ENCODE measurements at regions not wholly inside any gene's neighbourhood (a gene's known extent, or its start where the extent isn't known, plus 50 kb on each side); places are given as distances from the start of the nearest gene placed in this dataset.

DNA sequence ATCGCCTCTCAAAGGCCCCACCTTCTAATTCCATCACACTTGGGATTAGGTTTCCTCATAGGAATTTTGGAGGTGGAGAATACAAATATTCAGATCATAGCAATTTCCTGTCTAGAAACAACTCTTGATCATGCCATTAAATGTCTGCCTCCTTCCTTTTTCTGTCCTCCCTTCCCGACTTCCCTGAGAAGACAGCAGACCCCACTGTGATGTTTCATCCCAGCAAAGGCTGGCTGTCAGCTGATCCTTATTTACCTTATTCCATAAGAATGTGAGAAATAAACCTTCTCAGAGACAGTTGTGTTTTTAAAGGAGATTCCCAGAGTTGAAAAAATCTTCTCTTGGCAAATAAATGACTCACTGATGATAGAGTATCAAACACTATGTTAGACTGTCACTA is 133.9 kb downstream of the TDRD15 start:
- Histone ChIP-seq H3K9me1 (ENCODE audit: insufficient read depth, low read length) (no peaks in the 10 kb centered on the region), H3K36me3 (ENCODE audit: control insufficient read depth, insufficient read depth, low read length) (no peaks in the 10 kb centered on the region), H3K9ac (ENCODE audit: low read depth, low read length) (no peak overlapping the region), H2BK5ac (ENCODE audit: low read depth, low read length, poor library complexity, severe bottlenecking) (no peak overlapping the region), H4K5ac (ENCODE audit: low read depth, low read length) (no peak overlapping the region), H3K56ac (ENCODE audit: extremely low read depth, insufficient read depth, low read length) (no peak overlapping the region), H3K27me3 (ENCODE audit: control insufficient read depth, insufficient read depth, low read length) (no peaks in the 10 kb centered on the region; the same call in 1 of the 2 replicates), H2AK9ac (replicated peaks; ENCODE audit: low read depth, low read length, poor library complexity) (no peak overlapping the region), H3K4ac (ENCODE audit: low read depth, low read length) (no peak overlapping the region), H2AK5ac (ENCODE audit: low read depth, low read length) (no peak overlapping the region), H3K14ac (replicated peaks; ENCODE audit: low read depth, low read length) (no peak overlapping the region), H2BK15ac (ENCODE audit: low read depth, low read length) (no peak overlapping the region), H2BK120ac (ENCODE audit: low read depth, low read length) (no peak overlapping the region), H3K4me2 (ENCODE audit: low read depth, low read length) (peak overlapping the region; percentile 27; the same call in 1 of the 2 replicates), H3K4me1 (ENCODE audit: control insufficient read depth, insufficient read depth, low read length) (no peaks in the 10 kb centered on the region), H3K9me3 (ENCODE audit: control insufficient read depth, insufficient read depth, low read length) (no peaks in the 10 kb centered on the region), H2BK20ac (ENCODE audit: low read depth, low read length) (no peak overlapping the region), H3K23ac (ENCODE audit: low read depth, low read length) (no peak overlapping the region), H4K91ac (ENCODE audit: insufficient read depth, low read depth, low read length) (no peak overlapping the region), H3K27ac (ENCODE audit: insufficient read depth, low read length) (no peak overlapping the region; the same call in 1 of the 2 replicates), H3K79me1 (ENCODE audit: low read depth in 1 of 2, low read length in 2 of 2) (no peaks in the 10 kb centered on the region), H4K8ac (ENCODE audit: low read depth in 2 of 2, low read length in 2 of 2) (no peak overlapping the region), H3K4me3 (ENCODE audit: insufficient read depth, low read depth, low read length) (no peak overlapping the region), H2AFZ (replicated peaks; ENCODE audit: low read length, poor library complexity) (no peak overlapping the region), H4K20me1 (ENCODE audit: insufficient read depth, low read length) (no peaks in the 10 kb centered on the region), H3K18ac (ENCODE audit: low read depth, low read length) (no peak overlapping the region)
- ATAC-seq (ENCODE audit: low read depth) (peak; percentile 29), DNase-seq (peak; percentile 15)
- in situ Hi-C loops (cut with MboI; ENCODE audit: low sequenced_read_pairs) (no loop called here), dilution Hi-C loops (cut with HindIII; ENCODE audit: low sequenced_read_pairs, unreplicated experiment) (no loop called here), intact Hi-C loops (cut with micrococcal nuclease) (no loop called here)
- BruUV-seq (replicated peaks): no TSS peak
- WGBS, 2 experiments (ENCODE audit: extremely low coverage in 2 of 2, insufficient read length in 1 of 2): no CpG with 5 or more reads among the region's 2 CpGs
- CTCF ChIA-PET: no interaction called here
- POLR2A ChIA-PET (ENCODE audit: unreplicated experiment): no interaction called here
- TF ChIP-seq, protein P1, sequence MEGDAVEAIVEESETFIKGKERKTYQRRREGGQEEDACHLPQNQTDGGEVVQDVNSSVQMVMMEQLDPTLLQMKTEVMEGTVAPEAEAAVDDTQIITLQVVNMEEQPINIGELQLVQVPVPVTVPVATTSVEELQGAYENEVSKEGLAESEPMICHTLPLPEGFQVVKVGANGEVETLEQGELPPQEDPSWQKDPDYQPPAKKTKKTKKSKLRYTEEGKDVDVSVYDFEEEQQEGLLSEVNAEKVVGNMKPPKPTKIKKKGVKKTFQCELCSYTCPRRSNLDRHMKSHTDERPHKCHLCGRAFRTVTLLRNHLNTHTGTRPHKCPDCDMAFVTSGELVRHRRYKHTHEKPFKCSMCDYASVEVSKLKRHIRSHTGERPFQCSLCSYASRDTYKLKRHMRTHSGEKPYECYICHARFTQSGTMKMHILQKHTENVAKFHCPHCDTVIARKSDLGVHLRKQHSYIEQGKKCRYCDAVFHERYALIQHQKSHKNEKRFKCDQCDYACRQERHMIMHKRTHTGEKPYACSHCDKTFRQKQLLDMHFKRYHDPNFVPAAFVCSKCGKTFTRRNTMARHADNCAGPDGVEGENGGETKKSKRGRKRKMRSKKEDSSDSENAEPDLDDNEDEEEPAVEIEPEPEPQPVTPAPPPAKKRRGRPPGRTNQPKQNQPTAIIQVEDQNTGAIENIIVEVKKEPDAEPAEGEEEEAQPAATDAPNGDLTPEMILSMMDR (conservative IDR thresholded peaks at IDR 0.05; ENCODE audit: low read depth, low read length): no peak
- TF ChIP-seq, protein P2, sequence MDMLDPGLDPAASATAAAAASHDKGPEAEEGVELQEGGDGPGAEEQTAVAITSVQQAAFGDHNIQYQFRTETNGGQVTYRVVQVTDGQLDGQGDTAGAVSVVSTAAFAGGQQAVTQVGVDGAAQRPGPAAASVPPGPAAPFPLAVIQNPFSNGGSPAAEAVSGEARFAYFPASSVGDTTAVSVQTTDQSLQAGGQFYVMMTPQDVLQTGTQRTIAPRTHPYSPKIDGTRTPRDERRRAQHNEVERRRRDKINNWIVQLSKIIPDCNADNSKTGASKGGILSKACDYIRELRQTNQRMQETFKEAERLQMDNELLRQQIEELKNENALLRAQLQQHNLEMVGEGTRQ (IDR thresholded peaks at IDR 0.05; ENCODE audit: low read depth, low read length): no peak
- TF ChIP-seq CHD1 (IDR thresholded peaks at IDR 0.05; ENCODE audit: low read depth, low read length): no peak
- no peak for TF ChIP-seq POLR2A (IDR thresholded peaks at IDR 0.05; ENCODE audit: low read depth, low read length)
- no peak for TF ChIP-seq NFE2L2 (IDR thresholded peaks at IDR 0.05; ENCODE audit: low read depth, low read length)

Measured in IMR-90 (cell line).